NCI-H1092 treated with DMSO at 0.1 percent for 48 hours (cell line): ENCODE measurements at regions not wholly inside any gene's neighbourhood (a gene's known extent, or its start where the extent isn't known, plus 50 kb on each side); places are given as distances from the start of the nearest gene placed in this dataset.
"Not testable (repeated sequence)": the region's sequence is repeated elsewhere in the genome, so short reads cannot be mapped to it uniquely, and the experiment has no call there.

Experiments used
- DNase-seq: peaks from one replicate; lab custom pipeline; 2025; lab: John Stamatoyannopoulos, UW

DNA sequence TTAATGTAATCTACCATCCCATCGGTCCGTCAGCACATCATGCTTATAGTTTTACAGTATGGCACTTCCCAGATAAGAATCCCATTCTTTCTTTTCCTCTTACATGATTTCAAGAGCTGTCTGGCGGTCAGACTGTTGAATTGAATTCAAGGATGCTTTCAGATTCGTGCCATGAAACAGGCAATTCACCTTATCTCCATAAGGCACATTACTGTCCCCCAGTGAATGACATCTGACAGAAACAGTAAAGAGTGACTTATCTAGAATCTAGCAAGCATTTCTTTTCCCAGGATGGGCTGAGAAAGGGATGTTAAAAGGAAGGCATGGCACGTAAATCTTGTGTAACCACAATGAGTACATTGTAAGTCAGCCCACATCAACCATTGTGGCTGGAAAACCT is 61.1 kb upstream of the SEM1 start:
- DNase-seq, result no peak

DNA sequence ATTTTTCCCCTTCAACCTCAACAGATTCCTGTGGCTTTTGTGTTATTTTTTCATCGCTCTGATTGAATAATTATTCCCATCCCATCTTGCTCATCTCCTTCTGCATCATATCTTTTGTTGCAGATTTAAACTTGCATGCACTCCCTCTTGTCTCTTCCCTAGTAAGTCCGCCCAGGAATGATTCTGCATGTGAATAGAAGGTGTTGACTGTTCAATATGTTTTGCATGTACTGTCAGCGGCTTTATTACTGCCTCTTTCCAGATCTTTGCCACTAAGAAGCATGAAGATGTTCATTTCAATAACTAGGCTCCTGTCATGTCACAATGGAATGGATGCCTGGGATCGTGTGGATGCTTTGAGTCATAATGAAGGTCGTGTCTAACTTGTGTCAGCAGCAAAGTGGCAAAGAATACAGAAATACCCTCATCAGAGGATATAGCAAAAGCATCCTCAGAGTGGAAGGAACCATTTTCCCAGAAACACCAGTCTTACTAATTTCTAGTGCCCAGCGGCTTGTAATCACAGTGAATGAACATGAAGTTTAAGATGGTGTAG is 62.6 kb upstream of the SEM1 start:
- no peak for DNase-seq

DNA sequence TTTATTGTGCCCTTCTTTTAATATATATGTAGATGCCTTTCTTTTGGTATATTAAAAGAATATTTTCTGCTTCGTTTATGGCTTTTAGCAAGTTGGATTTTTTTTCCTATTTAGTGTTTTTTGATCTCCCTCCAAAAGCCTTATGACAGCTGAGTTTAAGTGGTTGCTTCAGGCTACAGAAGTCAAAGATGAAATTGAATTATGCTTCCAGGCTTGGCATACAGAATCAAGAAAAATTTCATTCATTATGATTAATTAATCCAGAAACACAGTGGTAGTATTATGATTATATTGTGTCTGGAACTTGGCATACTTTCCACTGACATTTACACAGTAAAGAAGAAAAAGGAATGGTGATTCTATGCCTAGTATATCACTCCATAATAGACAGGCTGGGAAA is 63.8 kb upstream of the SEM1 start:
- no peak for DNase-seq

DNA sequence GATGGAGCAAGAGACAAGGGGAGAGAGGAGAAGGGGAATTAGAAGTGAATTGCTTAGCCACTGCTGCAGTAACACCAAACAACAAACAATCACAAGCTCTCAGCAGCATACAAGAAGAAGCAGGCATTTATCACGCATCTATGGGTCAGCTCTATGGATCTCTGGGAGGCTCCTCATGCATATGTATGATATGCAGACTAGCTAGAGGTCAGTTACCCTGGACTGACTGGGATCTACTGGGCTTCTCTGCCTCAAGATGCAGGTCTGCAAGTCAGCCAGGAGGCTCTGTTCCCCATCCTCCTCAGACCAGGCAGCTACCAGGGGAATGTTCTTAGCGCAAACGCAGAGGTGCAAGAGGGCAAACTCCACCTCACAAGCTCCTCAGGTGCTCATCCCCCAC is 64.7 kb upstream of the SEM1 start:
- no peak for DNase-seq

DNA sequence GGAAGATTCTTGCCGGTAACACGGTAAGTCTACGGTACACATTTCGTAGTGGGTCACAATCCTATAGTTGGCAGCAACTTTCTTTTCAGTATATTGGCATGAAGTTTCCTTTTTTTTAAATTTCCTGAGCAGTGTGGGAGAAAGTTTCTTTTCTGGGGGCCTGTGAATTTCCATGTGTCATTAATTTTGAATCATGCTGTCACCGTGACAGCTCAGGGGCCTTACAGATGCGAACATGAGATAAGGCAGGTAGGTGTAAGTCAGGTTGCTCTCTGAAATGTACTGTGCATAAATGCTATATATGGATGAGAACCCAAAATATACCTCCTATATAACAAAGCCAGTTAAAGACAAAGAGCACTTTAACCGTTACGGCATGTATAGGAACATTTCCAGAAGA is 65.4 kb upstream of the SEM1 start:
- no peak for DNase-seq

DNA sequence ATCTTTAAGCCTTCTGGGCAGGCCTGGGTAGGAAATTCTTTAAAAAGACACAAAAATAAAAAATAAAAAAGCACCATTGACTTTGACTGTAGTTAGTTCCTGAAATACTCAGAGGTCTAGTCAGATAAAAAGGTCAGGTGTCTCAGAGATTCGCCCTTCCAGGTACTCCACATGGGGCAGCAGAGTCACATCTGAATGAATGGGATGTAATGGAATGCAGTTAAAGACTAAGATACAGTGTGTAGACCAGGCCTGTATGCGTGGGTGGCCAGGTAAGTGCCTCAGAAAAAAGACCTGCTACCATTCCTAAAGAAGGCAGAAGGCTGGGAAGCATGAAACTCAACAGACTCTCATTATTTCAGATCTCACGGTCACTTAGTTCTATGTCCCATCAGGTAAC is 68.6 kb upstream of the SEM1 start:
- peak; percentile 5 for DNase-seq

DNA sequence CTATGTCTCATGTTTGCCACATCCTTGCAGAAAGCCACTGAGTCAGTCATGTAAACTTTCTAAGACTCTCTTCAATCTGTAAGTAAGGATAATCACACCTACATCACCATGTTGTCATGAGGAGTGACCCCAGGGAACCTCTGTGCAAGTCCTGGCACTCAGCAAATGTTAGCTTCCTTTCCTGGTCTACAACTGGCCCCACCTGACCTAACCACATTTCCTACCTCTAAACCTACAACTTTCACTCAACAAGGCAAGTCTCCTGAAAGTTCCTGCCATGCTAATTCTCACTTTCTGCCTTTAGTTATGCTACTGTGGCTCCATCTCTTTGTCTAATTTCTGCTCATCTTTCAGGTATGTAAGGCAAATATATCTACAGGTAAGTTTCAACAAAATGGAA is 72.3 kb upstream of the SEM1 start:
- no peak for DNase-seq

DNA sequence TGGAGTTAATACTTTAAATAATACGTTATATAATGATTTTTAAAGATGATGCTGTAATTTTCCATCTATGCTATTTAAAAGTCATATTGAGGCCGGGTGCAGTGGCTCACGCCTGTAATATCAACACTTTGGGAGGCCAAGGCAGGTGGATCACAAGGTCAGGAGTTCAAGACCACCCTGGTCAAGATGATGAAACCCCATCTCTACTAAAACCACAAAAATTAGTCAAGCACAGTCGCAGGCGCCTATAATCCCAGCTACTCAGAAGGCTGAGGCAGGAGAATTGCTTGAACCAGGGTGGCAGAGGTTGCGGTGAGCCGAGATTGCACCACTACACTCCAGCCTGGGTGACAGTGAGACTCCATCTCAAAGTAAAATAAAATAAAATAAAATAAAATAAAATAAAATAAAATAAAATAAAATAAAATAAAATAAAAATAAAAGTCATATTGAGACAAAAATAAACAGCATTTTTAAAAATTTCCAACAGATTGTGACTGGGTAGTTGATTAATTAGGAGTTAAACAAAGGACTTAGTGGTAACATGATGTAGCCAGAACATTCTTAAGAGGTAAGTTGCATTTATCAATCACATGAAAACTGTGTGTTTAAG is 73.1 kb upstream of the SEM1 start:
- not testable (repeated sequence) for DNase-seq

DNA sequence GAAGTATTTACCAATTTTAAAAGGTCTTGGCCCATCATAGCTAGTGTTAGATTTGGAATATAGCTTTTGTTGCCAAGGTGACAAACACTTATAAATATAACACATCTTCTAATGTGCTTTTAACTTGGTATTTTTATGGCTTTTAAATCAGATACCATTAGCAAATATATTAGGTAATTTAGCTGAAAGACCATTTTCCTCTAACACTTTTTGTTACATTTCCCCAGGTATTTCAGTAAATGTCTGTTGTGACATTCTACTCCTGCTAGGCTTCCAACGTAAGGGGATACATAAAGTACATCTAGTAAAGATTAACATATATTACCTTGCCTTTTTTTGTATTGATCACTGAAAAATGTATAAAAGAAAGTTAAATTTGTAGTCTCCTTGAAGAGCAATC is 75.0 kb upstream of the SEM1 start:
- DNase-seq, result no peak

DNA sequence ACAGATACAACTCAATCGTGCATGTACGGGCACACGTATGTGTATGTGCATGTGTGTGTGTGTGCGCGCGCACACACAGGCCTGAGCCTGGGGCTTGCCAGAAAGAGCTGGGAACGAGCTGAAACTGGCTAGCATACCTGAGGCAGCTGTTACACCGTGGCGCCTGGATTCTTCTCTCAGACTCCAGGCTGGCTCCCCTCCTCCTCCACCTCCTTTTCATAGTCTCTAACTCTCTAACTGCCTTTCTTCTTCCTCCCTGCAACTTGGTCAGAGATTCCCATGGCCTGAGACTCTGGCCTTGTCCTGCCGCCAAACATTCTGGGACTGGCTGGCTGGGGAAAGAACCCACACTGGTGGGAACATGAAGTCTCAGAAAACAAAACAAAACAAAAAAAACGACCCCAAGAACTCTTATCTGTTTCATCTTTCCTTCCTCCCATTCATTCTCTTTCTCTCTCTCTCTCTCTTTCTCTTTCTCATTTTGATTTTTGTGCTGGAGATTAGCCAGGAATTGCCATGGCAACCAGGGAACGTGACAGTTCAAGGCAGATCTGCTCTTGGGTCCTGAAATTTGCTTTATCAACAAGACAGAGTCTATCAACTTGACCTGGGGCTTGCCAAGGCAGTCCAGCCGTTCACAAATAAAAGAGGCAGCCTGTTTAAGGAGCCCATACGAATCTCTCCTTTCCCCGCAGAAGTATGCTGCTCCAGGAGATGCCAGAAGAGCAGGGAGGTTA is 76.8 kb upstream of the SEM1 start:
- DNase-seq, result peak; percentile 27

DNA sequence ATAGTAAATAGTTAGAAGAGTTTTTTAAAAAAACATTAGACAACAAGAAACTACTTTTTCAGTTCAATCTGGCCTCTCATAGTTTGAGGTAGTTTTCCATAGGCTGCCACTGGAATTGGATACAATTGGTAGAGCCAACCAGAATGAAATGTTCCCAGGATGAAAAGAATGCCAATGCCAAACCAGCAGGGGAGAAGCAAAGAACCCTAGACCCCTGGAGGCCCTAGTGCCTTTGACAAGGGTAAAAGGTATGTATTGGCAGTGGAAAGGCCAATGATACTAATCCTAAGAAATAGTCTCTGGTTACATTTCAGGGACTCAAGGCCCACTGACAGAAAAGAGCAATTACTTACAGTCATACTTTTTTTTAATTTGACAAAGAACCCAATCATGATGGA is 77.4 kb upstream of the SEM1 start:
- DNase-seq, result no peak

DNA sequence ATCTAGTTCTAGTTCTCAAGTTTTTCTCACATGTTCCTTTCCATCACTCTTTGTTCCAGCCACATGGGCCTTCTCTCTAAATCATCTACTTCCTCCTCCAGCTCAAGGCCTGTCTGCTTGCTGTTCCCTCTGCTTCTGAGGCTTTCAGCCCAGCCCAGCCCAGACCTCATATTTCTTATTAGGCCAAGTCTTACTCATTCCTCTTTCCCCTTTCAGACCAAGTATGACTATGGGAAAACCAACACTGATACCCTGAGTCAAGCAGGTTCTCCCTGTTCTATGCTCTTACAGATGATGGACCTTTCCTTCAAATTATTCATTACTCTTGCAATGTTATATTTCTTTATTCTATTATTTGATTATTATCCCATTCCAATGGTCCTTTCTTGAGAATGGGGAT is 80.3 kb upstream of the SEM1 start:
- no peak for DNase-seq

DNA sequence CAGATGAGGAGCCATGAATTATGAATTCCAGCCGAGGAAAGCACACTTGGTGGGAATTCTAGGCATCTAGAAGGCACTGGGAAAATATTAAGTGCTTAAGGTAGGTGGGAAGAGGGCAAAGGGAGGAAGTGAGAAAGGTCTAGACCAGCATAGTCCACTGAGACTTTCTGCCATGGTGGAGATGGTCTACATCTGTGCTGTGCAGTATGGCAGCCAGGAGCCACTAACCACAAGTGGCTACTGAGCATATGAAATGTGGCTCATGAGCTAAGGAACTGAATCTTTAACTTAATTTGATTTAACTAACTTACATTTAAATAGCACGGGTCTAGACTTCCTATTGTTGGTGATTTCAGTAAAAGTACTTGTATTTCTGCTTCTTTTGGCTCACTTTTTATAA is 82.5 kb upstream of the SEM1 start:
- no peak for DNase-seq

DNA sequence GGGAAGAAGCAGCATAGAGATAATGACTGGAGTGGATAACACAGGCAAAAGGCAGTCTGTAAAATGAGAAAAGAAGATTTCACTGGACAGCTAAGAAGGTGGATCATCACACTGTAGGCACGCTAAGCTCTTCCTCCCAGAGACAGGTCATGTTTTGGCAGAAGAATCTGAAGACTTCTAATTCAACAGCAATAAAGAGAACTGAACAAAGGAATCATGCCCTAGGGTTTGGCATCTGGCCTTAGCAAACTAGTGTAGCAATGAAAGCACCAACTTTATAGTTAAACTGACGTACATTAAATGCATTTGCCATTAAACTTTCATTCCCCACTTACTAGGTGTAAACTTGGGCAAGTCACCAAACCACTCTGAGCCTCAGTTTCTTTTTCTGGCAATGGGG is 84.4 kb upstream of the SEM1 start:
- no peak for DNase-seq

DNA sequence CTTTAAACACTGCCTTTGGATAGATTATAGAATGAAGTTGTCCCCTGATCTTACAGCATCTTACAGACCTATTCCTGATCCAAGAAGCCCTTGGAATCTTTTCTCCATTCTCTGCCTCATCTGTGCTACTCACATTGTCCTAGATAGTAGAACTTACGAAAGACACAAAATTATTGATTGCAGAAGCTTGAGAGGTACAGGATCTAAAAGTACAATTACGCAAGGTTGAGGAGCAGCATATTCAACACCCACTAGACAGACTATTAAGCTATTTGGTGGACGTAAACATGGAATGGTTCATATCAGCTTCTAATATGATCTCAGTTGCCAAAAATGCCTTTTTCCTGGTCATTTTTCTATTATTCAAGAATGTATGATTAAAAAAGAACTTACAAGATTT is 90.5 kb upstream of the SEM1 start:
- DNase-seq, result no peak

DNA sequence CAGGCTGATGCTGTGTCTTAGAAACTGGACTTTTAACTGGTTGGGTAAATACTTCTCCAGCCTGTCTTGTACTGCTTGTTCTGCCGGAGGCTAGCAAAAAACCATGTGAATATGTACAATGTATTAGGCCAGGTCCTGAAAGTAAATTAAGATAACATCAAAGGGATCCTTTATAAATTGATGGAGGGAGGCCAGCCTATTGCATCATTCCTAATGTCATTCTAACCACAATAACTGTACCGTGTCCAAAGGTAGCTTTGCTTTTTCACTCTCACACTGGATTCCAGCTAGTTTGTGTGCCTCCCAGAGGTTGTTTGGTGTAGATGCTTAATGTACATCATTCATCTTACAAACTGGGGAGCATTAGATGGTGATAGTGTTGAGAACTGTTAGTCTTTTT is 91.2 kb upstream of the SEM1 start:
- DNase-seq, result no peak

DNA sequence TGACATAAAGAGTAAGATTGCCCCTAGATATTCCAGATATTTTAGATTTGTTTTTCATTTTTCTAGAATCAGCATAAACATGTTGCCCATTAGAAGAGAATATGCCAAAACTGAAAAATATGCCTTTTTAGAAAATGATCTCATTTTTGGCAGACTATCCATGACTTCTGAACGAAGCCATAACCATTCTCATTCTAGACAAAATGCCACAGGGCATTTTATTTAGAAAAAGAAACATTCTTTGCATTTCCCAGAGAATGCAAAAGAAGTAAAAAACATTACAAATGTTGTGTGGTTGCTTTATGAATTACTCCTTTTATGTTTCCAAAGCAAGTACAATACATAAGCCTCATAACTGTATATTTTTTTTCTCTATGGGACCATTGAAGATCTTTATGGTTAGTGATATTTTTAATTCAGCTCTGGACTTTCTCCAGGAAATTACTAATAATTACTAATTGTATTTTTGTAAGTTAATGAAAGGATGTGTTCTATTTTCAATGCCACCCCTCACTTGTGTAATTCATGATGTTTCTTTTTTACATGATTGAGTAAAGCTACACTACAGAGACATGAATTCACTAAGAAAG is 109.6 kb upstream of the SEM1 start:
- DNase-seq, result no peak

DNA sequence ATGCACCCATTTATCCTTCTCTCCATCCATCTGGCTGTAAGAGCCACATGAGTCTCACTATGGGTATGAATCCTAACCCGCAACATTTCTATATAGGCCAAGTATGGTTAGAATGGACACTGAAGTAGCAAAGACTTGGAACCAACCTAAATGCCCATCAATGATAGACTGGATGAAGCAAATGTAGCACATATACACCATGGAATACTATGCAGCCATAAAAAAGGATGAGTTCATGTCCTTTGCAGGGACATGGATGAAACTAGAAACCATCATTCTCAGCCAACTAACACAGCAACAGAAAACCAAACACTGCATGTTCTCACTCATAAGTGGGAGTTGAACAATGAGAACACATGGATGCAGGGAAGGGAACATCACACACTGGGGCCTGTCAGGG is 111.5 kb upstream of the SEM1 start:
- DNase-seq, result not testable (repeated sequence)

DNA sequence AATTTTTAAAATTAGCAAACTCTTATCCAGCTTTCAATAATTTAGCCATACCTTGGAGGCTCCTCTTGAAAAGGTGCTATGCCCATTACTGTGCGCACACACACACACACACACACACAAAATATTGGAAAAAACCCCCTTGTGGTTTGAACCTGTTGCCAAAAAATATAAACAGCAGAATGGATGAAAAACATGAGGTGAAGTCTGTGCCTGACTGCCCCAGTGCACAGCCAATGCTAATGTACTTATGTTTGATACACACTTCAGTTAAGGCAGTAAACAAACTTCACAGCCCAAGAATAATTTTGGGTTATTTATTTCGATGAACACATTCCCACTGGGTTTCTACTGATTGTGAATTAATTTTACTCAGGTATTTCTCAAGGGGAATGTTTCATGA is 113.2 kb upstream of the SEM1 start:
- DNase-seq, result no peak

DNA sequence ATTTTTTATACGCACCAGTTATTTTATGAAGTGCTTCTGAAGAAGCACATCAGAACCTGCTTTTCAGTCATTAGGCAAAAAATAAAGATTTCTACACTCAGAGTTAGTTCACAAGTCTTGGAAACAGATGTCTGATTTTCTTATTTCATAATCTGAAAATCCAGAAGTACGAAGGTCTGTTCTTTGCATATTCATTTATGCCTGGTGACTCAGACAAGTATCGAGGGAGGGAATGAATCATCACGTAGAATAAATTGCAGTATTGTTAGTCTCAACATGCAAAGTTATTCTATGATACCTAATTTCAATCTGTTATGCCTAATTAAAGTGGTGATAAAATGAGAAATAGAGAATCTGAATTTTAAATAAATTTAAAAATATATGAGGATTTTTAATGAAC is 113.6 kb upstream of the SEM1 start:
- no peak for DNase-seq

DNA sequence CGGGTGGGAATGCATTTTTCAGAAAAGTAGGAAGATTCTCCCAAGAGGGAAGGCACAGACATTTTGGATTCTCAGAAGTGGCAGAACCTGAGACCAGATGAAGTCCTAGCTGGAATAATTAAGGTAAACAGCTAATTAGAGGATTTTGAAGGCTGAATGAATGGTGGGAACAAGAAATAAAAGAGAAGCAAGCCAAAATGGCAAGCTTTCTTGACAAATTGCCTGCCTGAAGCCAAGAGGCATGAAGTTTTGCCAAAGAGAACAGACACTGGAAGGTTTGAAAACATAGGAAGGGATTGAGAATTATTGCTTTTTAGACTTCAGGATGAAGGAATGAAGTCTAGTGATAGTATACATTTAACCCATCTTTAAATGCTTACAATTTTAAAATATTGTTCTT is 115.0 kb upstream of the SEM1 start:
- DNase-seq, result no peak

DNA sequence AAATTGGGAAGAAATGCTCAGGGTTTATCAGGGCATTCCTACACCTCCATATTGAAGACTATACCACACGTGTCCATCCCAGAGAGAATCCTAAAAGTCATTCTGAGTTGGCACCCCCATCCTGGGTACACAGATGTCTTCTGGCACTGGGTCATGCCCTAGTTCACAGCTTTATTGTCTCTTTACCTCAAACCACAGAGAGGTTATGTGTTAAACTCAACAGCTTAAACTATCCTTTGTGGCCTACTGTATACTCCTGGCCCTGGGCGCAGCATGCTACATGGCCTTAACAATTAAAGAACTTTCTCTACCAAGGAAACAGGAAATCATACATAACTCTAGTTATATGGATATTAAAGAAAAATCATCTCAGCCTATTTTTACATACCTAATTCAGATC is 115.6 kb upstream of the SEM1 start:
- no peak for DNase-seq

DNA sequence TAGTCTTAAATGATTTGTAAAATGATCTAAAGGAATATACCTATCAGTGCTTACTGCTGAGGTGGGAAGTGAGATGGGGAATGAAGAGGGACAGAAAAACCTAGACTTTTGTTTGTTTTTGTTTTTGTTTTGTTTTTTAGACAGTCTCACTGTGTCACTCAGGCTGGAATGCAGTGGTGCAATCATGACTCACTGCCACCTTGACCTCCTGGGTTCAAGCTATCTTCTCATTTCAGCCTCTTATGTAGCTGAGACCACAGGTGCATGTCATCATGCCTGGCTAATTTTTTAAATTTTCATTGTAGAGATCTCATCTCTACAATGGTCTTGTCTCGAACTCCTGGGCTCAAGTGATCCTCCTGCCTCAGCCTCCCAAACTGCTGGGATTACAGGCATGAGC is 116.4 kb upstream of the SEM1 start:
- no peak for DNase-seq

DNA sequence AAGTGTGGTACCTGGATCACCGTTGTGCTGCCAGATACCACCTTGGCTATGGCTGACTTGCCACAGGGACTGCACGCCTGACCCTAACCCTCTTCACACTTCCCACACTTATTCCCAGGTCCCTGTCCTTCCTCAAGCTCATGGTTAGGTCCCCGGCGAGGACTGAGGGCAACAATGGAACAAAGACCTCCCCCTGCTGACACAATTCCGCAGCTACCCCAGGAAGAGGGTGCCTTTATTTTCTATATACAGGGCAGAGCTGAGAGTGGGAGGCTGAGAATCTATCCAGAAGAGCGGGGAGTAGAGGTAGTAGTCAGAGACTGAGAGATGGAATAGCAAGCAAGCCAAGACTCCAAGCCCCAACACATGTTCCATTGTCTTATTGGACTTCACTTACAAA is 118.1 kb upstream of the SEM1 start:
- no peak for DNase-seq
